Prostate gland (tissue), 2 donors: ENCODE measurements at regions not wholly inside any gene's neighbourhood (a gene's known extent, or its start where the extent isn't known, plus 50 kb on each side); places are given as distances from the start of the nearest gene placed in this dataset.

Source experiments
- DNase-seq: peaks from one replicate; pipeline ENCODE4 v3.0.0-alpha.2; 2019; ENCODE audit warnings: low spot score
- H3K27ac ChIP-seq, 2 donors: fragments of 200-600 bp; sonication (generic); 2 replicates each; pipeline ENCODE4 v1.5.1; 2017 to 2019
- H3K27me3 ChIP-seq: fragments of 200-600 bp; sonication (generic); replicated peaks from 2 replicates; pipeline ENCODE4 v1.5.1; 2019; ENCODE audit not compliant: insufficient read depth
- H3K36me3 ChIP-seq, 2 donors: fragments of 200-600 bp; sonication (generic); 1 replicate in 1 of 2; 2 replicates in 1 of 2; pipeline versions ENCODE4 v1.5.1 to v1.8.1; 2017 to 2019
- H3K4me1 ChIP-seq: fragments of 200-600 bp; sonication (generic); replicated peaks from 2 replicates; pipeline ENCODE4 v1.5.1; 2019
- H3K4me3 ChIP-seq, 2 donors: fragments of 200-600 bp; sonication (generic); 2 replicates each; pipeline ENCODE4 v1.5.1; 2017 to 2019
- H3K9me3 ChIP-seq: fragments of 200-600 bp; sonication (generic); 2 replicates; pipeline ENCODE4 v1.5.1; 2017
- CTCF ChIP-seq, 4 experiments: fragments of 200-600 bp in 2 of 4; fragments of 450-650 bp in 2 of 4; sonication (generic) in 2 of 4; IDR thresholded peaks; 1 replicate in 3 of 4; 2 replicates in 1 of 4; pipeline ENCODE4 v1.5.1; 2016 to 2019; ENCODE audit warnings: antibody characterized with exemption in 4 of 4, mild to moderate bottlenecking in 2 of 4, moderate library complexity in 2 of 4
- POLR2A ChIP-seq: fragments of 450-650 bp; IDR thresholded peaks from one replicate; pipeline ENCODE4 v1.6.1; 2016; ENCODE audit warnings: antibody characterized with exemption, mild to moderate bottlenecking
- POLR2AphosphoS5 ChIP-seq: sonication (generic); formaldehyde crosslinking; IDR thresholded peaks from one replicate; pipeline ENCODE4 v1.6.1; 2017; ENCODE audit warnings: antibody characterized with exemption
- WGBS: methylation state at CpG from one replicate; pipeline ENCODE4 v1.1.5; 2018; 5-methylcytosine and 5-hydroxymethylcytosine counted together
- intact Hi-C: fragments of 100-400 bp; cut with DNase I; formaldehyde crosslinking; loops from one replicate; pipeline ENCODE4 v1.14.2; 2022

- H3K36me3 ChIP-seq = no peaks in the 10 kb centered on the region
- H3K9me3 ChIP-seq = no peaks in the 10 kb centered on the region
- H3K27ac ChIP-seq = peak overlapping the region in 1 of 2 donors; percentile 54
- DNase-seq = peak; percentile 73
- TF ChIP-seq POLR2A (no peak), POLR2AphosphoS5 (peak; percentile 77)
- WGBS = 60% methylated on average over 7 of the region's 7 CpGs
- peaks cover 7% of the 10 kb centered on the region for H3K4me1 ChIP-seq
- intact Hi-C loops = no loop called here
- no peaks in the 10 kb centered on the region for H3K27me3 ChIP-seq
- no peak overlapping the region for H3K4me3 ChIP-seq
These were observed 98.9 kb upstream of the SLC6A6 start for GRCh38 chr3:14303336-14304100.

- H3K4me3 ChIP-seq = no peak overlapping the region
- H3K27me3 ChIP-seq = no peaks in the 10 kb centered on the region
- WGBS = 60% methylated on average over 9 of the region's 9 CpGs
- H3K4me1 ChIP-seq = peaks cover 7% of the 10 kb centered on the region
- no peaks in the 10 kb centered on the region for H3K9me3 ChIP-seq
- TF ChIP-seq POLR2AphosphoS5 (peak; percentile 11), POLR2A (no peak)
- DNase-seq = peak; percentile 36
- peak overlapping the region in 1 of 2 donors; percentile 54 for H3K27ac ChIP-seq
- intact Hi-C loops = loop anchor here (5.0 kb wide), 1 partner anchor 83 kb away; no protein-coding TSS in a partner anchor
- no peaks in the 10 kb centered on the region for H3K36me3 ChIP-seq
These were observed 98.0 kb upstream of the SLC6A6 start for GRCh38 chr3:14304101-14305045.

GRCh38 chr3:14305324-14305723 lies 97.1 kb upstream of the SLC6A6 start:
- DNase-seq = no peak
- 87% methylated on average over 8 of the region's 8 CpGs for WGBS
- Histone ChIP-seq H3K9me3 (no peaks in the 10 kb centered on the region), H3K27ac (no peak overlapping the region), H3K4me3 (no peak overlapping the region), H3K36me3 (no peaks in the 10 kb centered on the region), H3K4me1 (peaks cover 7% of the 10 kb centered on the region), H3K27me3 (no peaks in the 10 kb centered on the region)
- TF ChIP-seq CTCF (IDR thresholded peaks at IDR 0.05) (no peak), POLR2A (no peak), POLR2AphosphoS5 (no peak)
- intact Hi-C loops = loop anchor here (5.0 kb wide), 1 partner anchor 82 kb away; no protein-coding TSS in a partner anchor

GRCh38 chr3:14306142-14306541 lies 96.3 kb upstream of the SLC6A6 start:
- H3K4me1 ChIP-seq = peaks cover 7% of the 10 kb centered on the region
- intact Hi-C loops = loop anchor here (5.0 kb wide), 1 partner anchor 81 kb away; no protein-coding TSS in a partner anchor
- H3K4me3 ChIP-seq = no peak overlapping the region
- no peaks in the 10 kb centered on the region for H3K9me3 ChIP-seq
- H3K27me3 ChIP-seq = no peaks in the 10 kb centered on the region
- H3K36me3 ChIP-seq = no peaks in the 10 kb centered on the region
- DNase-seq = no peak
- WGBS = 92% methylated on average over 10 of the region's 10 CpGs
- TF ChIP-seq POLR2A = no peak
- TF ChIP-seq POLR2AphosphoS5 = no peak
- TF ChIP-seq CTCF (IDR thresholded peaks at IDR 0.05) = no peak
- H3K27ac ChIP-seq = no peak overlapping the region

- no peak overlapping the region for H3K4me3 ChIP-seq
- H3K9me3 ChIP-seq = no peaks in the 10 kb centered on the region
- no peak for TF ChIP-seq POLR2AphosphoS5
- TF ChIP-seq POLR2A = no peak
- no peak for TF ChIP-seq CTCF (IDR thresholded peaks at IDR 0.05)
- peaks cover 7% of the 10 kb centered on the region for H3K4me1 ChIP-seq
- WGBS = 87% methylated on average over 18 of the region's 18 CpGs
- H3K27ac ChIP-seq = no peak overlapping the region
- intact Hi-C loops = loop anchor here (5.0 kb wide), 1 partner anchor 80 kb away; no protein-coding TSS in a partner anchor
- no peaks in the 10 kb centered on the region for H3K36me3 ChIP-seq
- no peaks in the 10 kb centered on the region for H3K27me3 ChIP-seq
- DNase-seq = no peak
These were observed 94.6 kb upstream of the SLC6A6 start for GRCh38 chr3:14307656-14308302.
